GM10266 (cell line): ENCODE measurements at regions not wholly inside any gene's neighbourhood (a gene's known extent, or its start where the extent isn't known, plus 50 kb on each side); places are given as distances from the start of the nearest gene placed in this dataset.
"Not testable (repeated sequence)": the region's sequence is repeated elsewhere in the genome, so short reads cannot be mapped to it uniquely, and the experiment has no call there.

ENCODE experiments used
- DNase-seq: peaks from one replicate; pipeline ENCODE4 v3.0.0; 2012; ENCODE audit errors: extremely low spot score
- CTCF ChIP-seq: IDR thresholded peaks from 2 replicates; pipeline ENCODE4 v1.5.1; 2012; ENCODE audit warnings: mild to moderate bottlenecking, low read depth; ENCODE audit not compliant: control insufficient read depth, insufficient read depth; ENCODE audit errors: missing control alignments

- DNase-seq, result not testable (repeated sequence)
These were observed 54.8 kb upstream of the ZNF717 start for GRCh38 chr3:75840160-75840559.

- not testable (repeated sequence) for DNase-seq
These were observed 65.1 kb upstream of the ZNF717 start for GRCh38 chr3:75850301-75851008.

- no peak for TF ChIP-seq CTCF
These were observed 77.8 kb upstream of the ZNF717 start for GRCh38 chr3:75863130-75863529.

GRCh38 chr3:75863878-75864277 is 78.5 kb upstream of the ZNF717 start:
- no peak for TF ChIP-seq CTCF
- DNase-seq, result no peak

More at GRCh38 chr3:75863130-75863529, 77.8 kb upstream of the ZNF717 start:
- no peak for DNase-seq

- DNase-seq, result not testable (repeated sequence)
These were observed 98.4 kb upstream of the ZNF717 start for GRCh38 chr3:75883719-75884118.

- no peak for DNase-seq
These were observed 101.7 kb upstream of the ZNF717 start for GRCh38 chr3:75886971-75887526.

GRCh38 chr3:75894234-75894633 is 108.9 kb upstream of the ZNF717 start:
- TF ChIP-seq CTCF, result no peak
- DNase-seq, result no peak

More at GRCh38 chr3:75886971-75887526, 101.7 kb upstream of the ZNF717 start:
- no peak for TF ChIP-seq CTCF

- no peak for TF ChIP-seq CTCF
- no peak for DNase-seq
These were observed 110.9 kb upstream of the ZNF717 start for GRCh38 chr3:75896265-75896664.

- not testable (repeated sequence) for DNase-seq
These were observed 116.1 kb upstream of the ZNF717 start for GRCh38 chr3:75901446-75901845.
